GM21381 (cell line): ENCODE measurements at regions not wholly inside any gene's neighbourhood (a gene's known extent, or its start where the extent isn't known, plus 50 kb on each side); places are given as distances from the start of the nearest gene placed in this dataset.
"Not testable (repeated sequence)": the region's sequence is repeated elsewhere in the genome, so short reads cannot be mapped to it uniquely, and the experiment has no call there.

Experiments
- ATAC-seq: cut with Tn5 transposase; IDR thresholded peaks from one replicate; pipeline ENCODE4 v1.9.1; 2021; ENCODE audit warnings: mild to moderate bottlenecking, moderate library complexity; ENCODE audit not compliant: unreplicated experiment

GRCh38 chr4:24369507-24370029 is 214.8 kb downstream of the DHX15 start:
- no peak for ATAC-seq

GRCh38 chr4:24368801-24369200 is 215.6 kb downstream of the DHX15 start:
- no peak for ATAC-seq

DNA sequence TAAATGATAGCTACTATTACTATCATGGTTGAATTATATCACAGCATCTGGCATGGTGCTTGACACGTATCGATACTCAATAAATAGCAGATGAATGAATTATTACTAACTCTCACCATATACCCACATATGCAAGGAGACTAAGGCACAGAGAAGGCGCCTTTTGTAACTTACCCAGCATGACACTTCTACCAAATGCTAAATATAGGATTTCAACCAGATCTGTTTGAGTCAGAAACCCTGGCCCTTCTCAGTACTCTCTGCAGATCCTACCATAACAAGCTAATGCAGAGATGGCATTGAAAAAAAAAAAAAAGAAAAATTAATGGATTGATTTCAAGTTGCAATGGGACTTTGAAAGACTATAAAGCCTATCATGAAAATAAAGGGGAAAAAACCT is 219.5 kb downstream of the DHX15 start:
- no peak for ATAC-seq

GRCh38 chr4:24364249-24364648 is 220.1 kb downstream of the DHX15 start:
- no peak for ATAC-seq

DNA sequence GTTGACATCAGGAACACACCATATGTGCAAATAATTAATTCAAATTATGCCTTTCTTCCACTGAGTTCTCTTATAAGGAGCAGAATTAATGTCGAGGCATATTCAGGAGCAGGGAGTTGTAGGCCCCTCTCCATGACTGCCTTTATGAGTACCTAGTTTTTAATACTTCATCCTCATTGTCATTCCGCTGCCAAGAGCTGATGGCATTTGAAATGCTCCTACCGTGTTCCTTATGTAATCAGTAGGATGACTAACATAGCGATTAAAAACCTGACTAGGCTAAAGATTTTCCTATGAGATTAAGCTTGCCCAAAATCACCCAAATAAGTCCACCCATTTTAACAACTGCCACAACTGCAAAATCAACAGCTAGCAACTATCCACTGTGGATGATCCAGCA is 220.6 kb downstream of the DHX15 start:
- ATAC-seq: no peak

DNA sequence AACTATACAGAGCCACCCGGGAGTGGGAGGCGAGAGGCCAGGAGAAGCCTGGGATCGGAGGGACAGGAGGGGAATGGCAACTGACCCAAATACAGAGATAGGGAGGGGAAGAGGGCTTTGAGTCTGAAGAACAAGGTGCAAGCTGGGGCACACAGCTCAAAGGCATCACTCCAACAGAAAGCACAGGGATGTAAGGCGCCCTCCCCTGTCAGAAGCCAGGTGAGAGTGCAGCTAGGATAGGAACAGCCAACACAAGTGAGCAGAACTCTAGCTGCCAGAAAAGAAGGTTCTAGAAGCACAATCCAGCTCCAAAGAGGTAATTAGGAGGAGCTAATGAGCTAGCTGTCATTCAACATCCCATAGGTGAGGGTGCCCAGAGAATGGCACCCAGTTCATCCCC is 232.2 kb downstream of the DHX15 start:
- no peak for ATAC-seq

DNA sequence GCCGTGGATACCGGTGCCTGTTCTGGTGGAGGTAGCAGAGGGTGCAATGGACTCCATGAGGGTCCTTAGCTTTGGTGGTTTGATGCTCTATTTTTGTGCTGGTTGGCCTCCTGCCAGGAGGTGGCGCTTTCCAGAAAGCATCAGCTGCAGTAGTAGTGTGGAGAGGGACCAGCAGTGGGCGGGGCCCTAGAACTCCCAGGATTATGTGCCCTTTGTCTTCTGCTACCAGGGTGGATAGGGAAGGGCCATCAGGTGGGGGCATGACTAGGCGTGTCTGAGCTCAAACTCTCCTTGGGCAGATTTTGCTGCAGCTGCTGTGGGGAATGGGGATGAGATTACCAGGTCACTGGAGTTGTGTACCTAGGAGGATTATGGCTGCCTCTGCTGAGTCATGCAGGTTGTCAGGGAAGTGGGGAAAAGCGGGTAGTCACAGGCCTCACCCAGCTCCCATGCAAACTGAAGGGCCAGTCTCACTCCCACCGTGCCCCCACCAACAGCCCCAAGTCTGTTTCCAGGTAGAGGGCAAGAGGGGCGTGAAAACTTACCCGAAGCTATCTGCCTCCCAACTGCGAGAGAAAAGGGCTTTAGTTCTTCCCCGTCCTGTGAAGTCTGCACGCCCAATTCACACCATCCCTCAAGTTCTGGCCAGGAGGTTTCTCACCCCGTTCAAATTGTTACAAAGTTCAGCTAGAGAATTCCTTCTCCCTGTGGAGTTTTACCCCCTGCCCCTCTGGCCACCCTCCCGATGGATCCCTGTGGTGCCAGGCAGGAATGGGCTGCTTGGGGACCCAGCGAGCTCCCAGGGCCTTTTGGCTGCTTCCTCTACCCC is 235.0 kb downstream of the DHX15 start:
- not testable (repeated sequence) for ATAC-seq

- no peak for ATAC-seq
Measured at GRCh38 chr4:24339260-24339659, 245.1 kb downstream of the DHX15 start.

- ATAC-seq: no peak
Measured at GRCh38 chr4:24337451-24338190, 246.7 kb downstream of the DHX15 start.

GRCh38 chr4:24335616-24336015 is 248.7 kb downstream of the DHX15 start:
- ATAC-seq: no peak

GRCh38 chr4:24334906-24335305 is 249.4 kb downstream of the DHX15 start:
- ATAC-seq: no peak

DNA sequence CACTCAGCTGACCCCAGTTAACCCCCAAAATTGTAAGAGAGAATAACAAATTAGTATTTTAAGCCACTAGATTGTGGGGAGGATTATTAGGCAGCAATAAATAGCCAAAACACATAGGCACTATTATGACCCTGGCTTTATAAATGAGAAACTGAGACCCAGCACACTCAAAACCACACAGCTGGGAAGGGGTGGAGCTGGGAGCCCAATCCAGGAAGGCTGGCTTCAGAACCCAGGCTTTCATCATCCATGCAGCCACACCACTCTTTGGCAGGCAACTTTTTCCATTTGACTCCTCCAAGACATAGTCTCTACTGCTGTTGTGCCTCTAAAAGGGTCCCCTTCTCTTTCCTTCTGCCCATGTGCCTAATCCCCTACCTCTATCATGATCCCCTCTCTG is 253.8 kb downstream of the DHX15 start:
- ATAC-seq: no peak

DNA sequence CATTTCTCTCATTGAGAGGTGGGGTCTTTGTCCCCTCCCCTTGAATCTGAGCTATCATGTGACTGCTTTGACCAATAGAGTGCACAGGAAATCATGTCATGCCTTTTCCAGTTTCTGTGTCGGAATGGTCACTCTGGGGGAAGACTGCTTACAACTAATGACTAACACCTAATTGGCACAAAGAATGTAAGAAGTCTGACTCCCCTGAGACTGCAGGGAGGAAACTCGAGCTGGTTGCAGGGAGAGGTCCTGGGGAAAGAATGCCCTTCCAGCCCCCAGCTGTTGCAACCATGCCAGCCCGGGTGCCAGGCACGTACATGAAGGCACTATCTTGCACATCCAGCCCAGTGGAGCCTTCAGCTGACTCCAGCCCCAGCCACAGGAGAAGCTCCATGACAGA is 254.2 kb downstream of the DHX15 start:
- no peak for ATAC-seq

DNA sequence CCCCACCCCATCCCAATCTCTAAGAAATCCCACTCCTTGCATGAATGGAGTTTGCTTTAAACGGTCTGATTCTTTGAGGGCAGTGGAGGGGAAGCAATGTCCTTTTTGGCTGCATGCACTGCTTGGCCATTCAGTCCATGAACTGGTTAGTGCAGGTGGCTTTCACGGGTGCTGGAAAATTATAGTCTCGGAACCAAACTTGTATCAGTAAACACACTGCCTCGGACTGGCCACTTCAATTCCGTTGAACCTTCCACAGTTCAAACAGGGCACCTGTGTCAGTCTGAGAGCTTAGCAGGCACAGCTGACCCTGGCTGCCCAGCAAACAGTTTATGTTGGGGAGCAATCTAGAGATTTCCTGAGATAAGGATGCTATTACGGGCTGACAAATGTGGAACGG is 255.6 kb downstream of the DHX15 start:
- ATAC-seq: no peak

DNA sequence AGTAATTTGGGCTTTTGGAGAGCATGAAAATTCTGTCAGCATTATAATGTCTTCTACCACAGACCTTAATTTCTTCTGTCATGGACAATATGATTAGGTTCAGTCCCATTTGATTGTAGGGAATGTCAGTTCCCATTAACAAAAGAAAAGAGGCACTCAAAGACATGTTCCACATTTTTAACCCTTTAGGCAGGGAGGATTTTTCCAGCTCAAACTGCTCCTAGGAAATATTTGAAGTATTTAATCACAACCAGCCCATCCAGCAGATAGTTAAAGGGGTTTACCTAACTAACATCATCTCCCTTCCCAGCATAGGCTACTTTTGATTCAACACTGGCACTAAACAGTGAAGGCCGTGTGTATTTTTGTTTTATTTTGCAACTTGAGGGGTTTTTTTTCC is 256.0 kb downstream of the DHX15 start:
- ATAC-seq: no peak

GRCh38 chr4:24322995-24323394 is 261.4 kb downstream of the DHX15 start:
- ATAC-seq: no peak

GRCh38 chr4:24322511-24322910 is 261.8 kb downstream of the DHX15 start:
- no peak for ATAC-seq

DNA sequence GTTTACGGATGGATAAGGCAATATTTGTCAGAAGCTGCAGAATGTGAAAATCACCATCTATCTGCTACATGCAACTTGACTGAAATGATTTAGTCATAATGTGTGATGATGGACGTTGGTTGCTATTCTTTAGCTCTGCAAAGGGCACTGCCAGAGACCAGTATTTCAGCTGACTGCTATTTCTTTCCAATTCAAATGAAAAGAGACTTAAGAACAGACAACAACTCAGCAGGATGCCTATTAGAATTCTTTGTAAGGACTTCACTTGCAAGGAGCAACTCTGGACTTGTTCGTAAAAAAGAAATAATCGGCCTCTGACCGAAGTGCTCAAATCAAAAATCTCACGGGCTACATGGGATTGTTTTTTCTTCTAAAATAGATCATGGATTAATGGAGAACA is 262.7 kb downstream of the DHX15 start:
- ATAC-seq: no peak

GRCh38 chr4:24321131-24321530 is 263.2 kb downstream of the DHX15 start:
- ATAC-seq: no peak

DNA sequence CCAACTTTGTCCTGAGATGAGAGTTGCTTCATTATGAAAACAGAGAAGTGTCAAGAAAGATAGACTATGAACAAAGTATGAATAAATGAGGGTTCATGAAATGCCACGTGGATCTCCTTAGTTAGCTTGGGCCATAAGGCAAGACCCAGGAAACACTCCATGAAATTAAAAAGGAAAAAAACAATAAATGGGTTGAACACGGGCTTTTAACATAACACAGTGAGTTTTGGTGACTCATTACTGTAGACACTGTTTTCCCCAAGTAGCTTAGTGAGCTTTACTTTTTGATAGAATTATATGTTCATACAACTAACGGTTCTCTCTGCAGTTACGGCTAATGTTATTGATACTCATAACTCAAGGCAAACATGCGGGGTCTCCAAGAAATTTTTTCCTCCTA is 265.0 kb downstream of the DHX15 start:
- no peak for ATAC-seq

DNA sequence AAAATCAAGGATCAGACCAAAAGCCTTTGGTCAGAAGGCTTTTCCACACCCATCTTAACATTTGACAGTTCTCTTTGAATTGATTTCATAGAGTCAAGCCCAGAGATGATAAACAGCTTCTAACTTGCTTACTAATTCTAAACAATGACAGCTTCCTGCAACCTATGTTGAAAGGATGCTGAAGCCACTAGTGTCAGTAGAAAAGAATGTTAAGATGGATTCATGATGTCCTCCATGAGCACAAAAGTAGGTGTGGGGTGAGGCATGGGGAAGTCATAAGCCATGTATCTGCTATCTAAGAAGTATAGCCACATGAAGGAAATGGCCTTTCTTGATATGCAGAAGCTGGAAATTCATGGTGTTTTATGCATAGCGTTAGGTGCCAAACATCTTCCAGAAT is 269.3 kb downstream of the DHX15 start:
- ATAC-seq: no peak

DNA sequence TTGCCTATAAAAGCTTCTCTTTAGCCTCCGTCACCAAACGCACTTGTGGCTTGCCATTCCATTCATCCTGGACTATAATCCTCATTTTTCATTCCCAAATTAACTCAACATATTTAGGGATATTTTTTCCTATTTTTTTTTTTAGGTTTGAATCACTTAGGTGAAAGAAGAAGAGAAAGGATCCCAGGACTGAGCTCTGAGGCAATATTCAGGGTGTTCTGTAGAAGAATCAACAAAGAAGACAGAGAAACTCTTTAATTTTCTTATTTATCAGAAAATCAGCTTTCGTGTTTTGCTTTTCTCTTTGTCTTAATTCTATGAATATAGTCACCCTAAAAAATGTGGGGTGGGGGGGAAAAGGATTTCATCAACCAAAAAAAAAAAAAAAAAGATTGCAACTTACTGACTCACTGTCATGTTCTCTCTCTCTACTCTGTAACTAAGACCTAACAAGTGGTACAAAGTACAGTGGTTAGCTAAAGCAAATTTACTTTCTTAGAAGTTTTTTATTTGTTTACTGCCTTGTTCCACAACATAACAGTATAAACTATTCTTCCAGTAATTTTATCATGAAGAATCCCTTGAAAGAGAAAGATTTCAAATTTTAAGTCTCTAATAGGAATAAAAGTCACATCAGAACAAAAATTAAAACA is 272.0 kb downstream of the DHX15 start:
- no peak for ATAC-seq
